GM19043 (cell line): ENCODE measurements at regions not wholly inside any gene's neighbourhood (a gene's known extent, or its start where the extent isn't known, plus 50 kb on each side); places are given as distances from the start of the nearest gene placed in this dataset.

Source experiments
- ATAC-seq: cut with Tn5 transposase; IDR thresholded peaks from one replicate; pipeline ENCODE4 v1.9.1; 2021; ENCODE audit warnings: low read depth; ENCODE audit not compliant: unreplicated experiment

DNA sequence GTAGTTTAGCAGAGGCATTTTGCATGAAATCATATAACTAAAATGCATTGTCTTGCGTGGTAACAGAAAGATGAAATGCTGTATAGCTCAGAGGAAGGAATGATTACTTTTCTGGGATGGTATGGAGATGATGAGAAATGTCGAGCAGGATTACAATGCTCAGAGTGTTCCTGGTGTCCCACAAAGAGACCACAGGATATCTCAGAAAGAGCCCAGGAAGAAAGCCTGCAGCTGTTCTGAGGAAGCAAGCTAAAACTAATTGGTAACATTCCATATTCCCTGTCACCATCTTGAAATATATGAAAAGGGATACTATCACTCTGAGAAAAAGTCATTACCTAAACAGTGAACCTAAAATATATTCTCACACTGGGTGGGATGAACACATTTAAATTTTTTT lies 233.1 kb downstream of the POU4F1 start:
- ATAC-seq: no peak

DNA sequence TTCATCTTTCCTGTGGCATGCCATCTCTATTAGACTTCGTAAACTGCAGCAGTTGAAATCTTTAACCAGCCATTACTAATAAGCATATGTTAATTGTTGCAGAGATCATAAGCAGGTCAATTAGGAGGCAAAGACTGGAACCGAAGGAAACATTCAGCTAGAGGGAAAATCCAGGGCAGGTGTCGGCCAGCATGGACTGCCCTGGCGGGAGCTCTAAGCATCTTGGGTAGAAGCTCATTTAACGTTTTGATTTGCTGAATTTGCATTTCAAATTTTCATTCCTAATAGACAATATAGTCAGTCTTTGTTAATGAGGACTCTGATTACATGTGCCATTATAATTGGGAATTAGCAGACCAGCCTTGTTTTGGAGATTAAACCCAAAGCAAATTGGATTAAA lies 238.6 kb downstream of the POU4F1 start:
- no peak for ATAC-seq

DNA sequence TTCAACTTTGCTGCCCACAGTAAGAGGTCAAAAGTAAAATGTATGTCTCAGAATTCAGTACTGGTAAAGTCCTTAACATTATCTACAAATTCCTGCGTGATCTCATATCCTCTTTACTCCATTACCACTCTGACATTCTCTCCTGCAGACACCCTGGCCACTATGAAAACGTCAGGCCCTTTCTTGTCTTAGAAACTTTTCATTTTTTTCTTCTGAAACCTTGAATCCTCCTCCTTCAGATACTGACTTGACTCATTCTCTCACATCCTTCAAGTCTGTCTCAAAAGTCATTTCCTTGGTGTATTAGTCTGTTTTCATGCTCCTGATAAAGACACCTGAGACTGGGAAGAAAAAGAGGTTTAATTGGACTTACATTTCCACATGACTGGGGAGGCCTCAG lies 262.3 kb downstream of the POU4F1 start:
- peak; percentile 71 for ATAC-seq

DNA sequence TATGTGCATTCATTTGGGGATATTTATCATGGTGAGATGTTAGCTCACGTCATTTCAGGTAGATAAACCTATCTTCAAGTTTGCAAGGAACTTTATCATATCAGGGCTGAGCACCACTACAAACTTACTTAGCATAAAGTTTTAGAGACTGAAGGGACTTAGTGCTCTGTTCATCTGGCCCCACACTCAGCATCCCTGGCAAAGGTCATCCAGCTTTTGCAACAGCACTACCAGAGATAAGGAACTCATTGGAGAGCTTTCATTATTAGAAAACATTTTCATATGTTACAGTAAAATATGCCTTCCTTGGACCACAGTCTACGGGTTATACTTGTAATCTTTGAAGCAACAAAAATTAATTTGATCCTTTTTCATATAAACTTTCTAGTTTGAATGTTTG lies 263.4 kb downstream of the POU4F1 start:
- ATAC-seq: no peak

DNA sequence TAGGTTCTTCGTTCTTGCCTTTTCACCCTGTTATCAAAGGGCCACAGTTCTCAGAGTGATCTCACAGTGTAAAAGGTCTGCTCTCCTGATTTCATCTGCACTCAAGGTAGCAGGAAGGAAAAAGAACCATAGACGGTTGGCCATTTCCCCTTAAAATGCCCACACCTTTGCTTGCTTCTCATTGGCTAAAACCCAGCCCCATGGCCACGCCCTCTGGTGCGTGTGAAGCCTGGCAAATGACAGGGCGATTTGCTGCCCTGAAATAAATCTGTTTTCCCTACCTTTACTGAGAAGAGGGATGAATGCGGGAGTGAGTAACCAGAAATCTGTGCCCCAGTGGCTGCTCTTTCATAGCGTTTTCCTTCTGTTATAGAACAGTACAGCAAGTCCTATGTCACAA lies 269.3 kb downstream of the POU4F1 start:
- ATAC-seq: no peak

GRCh38 chr13:78326633-78327032 lies 276.7 kb downstream of the POU4F1 start:
- ATAC-seq: no peak

- ATAC-seq: no peak
Measured at GRCh38 chr13:78325585-78325984, 277.8 kb downstream of the POU4F1 start.

DNA sequence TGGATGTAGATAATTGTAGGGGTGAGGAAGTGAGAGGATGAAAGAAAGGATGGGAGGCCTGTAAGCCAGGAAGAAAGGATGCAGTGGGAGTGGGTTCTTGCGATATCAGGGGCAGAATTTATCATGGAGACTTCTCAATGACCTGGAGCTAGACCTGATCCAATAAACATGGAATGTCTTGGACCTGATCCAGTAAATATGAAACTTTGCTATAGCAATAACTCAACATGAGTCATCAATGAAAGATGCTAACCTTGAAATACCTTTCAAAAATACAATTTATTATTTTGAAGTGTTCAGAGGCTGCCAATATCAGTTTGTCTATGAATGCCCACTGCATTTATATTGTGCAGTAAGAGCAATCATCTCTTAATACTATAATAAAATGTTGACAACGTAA lies 279.5 kb downstream of the POU4F1 start:
- ATAC-seq: no peak

GRCh38 chr13:78323040-78323439 lies 280.3 kb downstream of the POU4F1 start:
- ATAC-seq: no peak

- no peak for ATAC-seq
Measured at GRCh38 chr13:78319101-78319627, 284.2 kb downstream of the POU4F1 start.

DNA sequence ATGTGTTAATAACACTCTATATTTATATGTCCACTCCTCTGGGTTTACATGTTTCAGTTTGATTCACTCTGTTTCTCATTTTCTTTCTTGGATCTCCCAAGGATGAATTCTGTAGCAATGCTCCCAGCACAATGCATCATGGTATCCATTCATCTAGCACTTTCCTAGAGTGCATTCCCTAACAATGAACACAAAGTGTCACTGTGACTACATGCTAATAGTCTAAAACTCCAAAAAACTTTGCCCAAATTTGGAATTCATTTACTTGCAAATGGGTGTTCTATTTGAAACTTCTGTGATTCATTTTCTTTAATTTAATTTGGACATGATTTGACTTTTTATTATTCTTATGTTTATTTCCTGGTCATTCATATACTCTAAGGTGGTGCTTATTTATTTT lies 286.3 kb downstream of the POU4F1 start:
- ATAC-seq: no peak

DNA sequence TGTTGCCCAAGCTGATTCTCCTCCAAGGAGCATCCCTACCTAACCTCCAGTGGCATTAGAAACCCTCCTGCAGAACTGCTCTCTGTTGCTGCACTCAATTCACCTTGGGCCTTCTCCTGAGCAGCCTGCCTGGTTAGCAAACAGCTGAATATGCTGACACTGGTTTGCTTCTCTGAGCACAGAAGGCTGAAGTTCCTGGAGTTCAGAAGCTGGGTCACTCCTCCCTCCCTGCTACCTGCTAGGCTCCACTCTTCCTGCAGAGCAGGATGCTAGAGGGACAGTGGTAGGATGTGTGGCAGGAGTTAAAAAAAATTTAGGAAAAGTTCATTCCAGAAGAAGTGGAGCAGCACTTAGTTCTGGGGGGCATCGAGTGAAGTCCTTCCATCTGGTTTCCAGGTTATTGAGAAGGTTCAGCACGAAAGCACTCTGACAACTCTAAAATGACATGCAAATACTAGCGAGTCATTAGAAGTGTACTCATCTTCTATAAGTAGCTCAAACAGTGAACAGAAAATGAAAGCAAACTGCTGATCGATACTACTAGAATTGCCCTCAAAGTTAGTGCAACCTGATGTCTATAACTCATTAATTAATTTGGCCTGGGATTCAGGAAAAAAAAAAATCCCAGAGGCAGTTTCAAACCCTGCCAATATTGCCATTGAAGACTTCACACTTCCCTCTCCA lies 293.7 kb downstream of the POU4F1 start:
- peak; percentile 67 for ATAC-seq

GRCh38 chr13:78306519-78307206 lies 296.7 kb downstream of the POU4F1 start:
- ATAC-seq: no peak

- no peak for ATAC-seq
Measured at GRCh38 chr13:78305171-78305570, 298.2 kb downstream of the POU4F1 start.

GRCh38 chr13:78299832-78300623 lies 303.3 kb downstream of the POU4F1 start:
- no peak for ATAC-seq

DNA sequence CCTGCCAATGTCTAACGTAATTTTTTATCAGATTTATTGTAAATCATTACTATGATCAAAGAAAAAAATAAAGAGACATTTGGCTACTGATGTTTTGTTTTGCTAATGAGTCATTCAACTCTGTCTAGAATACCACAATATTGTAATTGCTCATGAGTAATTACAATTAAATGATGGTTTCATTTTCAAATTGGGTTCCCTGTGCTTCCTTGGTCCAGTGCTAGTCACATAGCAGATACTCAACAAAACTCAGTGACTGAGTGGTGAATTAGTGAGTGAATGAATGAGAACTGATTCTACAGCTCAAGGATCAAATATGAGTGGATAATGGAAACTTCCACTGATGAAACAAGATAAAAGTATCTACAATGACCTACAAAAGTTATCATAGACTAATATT lies 304.7 kb downstream of the POU4F1 start:
- ATAC-seq: no peak

DNA sequence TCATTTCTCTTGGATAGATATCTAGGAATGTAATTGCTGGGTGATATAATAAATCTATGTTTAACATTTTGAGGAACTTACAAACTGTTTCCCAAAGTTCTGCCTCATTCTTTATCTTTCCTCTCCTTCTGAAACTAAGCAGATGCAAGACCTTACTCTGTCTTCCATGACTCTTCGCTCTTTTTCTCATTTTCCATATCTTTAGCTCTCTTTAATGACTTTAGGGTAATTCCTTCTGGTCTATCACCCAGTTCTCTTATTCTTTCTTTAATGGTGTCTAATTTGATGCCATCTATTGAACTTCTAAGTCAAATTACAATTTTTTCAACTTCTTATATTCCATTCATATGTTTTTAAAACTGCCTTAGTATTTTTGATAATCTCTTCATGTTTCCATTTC lies 316.6 kb downstream of the POU4F1 start:
- ATAC-seq: no peak

DNA sequence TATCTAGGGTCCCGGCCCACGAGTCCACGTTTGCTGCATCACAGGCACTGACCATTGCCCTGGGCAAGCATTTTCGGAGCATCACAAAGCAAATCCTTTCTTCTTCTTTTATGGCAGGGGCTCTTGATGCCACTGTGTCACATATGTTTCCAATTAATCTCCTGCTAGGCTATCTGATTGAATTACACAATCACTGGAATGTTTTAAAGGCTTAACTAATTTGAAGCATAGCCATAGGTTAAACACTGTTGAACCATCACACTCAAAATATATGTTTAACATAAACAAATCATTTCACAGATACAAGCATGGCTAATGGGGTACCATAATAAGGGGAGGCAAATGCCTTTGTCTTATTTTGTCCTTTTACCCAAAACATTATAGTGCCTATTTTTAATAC lies 338.3 kb downstream of the POU4F1 start:
- no peak for ATAC-seq

DNA sequence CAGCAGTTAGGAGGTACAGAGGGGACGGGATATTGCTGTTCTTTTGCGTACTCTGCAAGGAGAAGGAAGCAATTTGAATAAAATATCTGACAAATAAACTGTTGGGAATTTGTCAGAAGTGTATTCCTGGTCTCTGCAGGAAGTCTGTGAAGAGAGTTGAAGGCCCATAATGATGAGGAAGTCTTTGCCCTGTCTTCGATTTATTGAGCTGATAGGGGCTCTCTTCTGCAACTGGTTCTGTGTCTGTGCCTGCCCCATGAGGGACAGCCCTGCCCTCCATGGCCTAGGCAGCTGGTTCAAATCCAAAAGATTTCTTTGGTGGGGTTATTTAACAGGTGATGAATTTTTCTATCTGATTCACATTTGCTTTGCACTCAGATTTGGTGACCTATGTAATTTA lies 339.7 kb upstream of the EDNRB start:
- no peak for ATAC-seq

- no peak for ATAC-seq
Measured at GRCh38 chr13:78256484-78256883, 337.9 kb upstream of the EDNRB start.

- no peak for ATAC-seq
Measured at GRCh38 chr13:78254113-78254512, 335.5 kb upstream of the EDNRB start.
